CD4-positive, CD25-positive, alpha-beta regulatory T cell (primary cell): ENCODE measurements at regions not wholly inside any gene's neighbourhood (a gene's known extent, or its start where the extent isn't known, plus 50 kb on each side); places are given as distances from the start of the nearest gene placed in this dataset.
A peak's percentile ranks its signal among the peaks of the same experiment; 100 is the strongest.

Experiments used
- ATAC-seq, 2 donors: fragments of 150-1000 bp; cut with Tn5 transposase; one replicate each; pipeline ENCODE4 v1.10.0; 2021; ENCODE audit warnings: low read depth in 2 of 2, moderate number of reproducible peaks in 2 of 2, moderate library complexity in 1 of 2
- DNase-seq, 3 donors: peaks; one replicate each; pipeline versions ENCODE4 v3.0.0 to v3.0.0-alpha.2; 2012 to 2022; ENCODE audit warnings: mixed read lengths in 1 of 3
- H3K27ac ChIP-seq: one replicate; pipeline ENCODE4 v1.7.0; 2013; ENCODE audit warnings: mild to moderate bottlenecking, low read length; ENCODE audit not compliant: insufficient read depth, poor library complexity, severe bottlenecking
- H3K27me3 ChIP-seq: one replicate; pipeline ENCODE4 v1.7.0; 2013; ENCODE audit warnings: low read length; ENCODE audit not compliant: control insufficient read depth, insufficient read depth
- H3K36me3 ChIP-seq: one replicate; pipeline ENCODE4 v1.7.0; 2013; ENCODE audit warnings: mild to moderate bottlenecking, low read length, moderate library complexity; ENCODE audit not compliant: control insufficient read depth, insufficient read depth
- H3K4me1 ChIP-seq: 2 replicates; pipeline ENCODE4 v1.7.0; 2013; ENCODE audit warnings: mild to moderate bottlenecking, low read length; ENCODE audit not compliant: insufficient read depth, control insufficient read depth, poor library complexity, severe bottlenecking
- H3K4me3 ChIP-seq: one replicate; pipeline ENCODE4 v1.7.0; 2013; ENCODE audit warnings: low read depth, mild to moderate bottlenecking, low read length, moderate library complexity
- H3K9me3 ChIP-seq, 2 experiments: 1 replicate in 1 of 2; 2 replicates in 1 of 2; pipeline ENCODE4 v1.7.0; 2013; ENCODE audit warnings: low read length in 2 of 2, mild to moderate bottlenecking in 1 of 2, moderate library complexity in 1 of 2; ENCODE audit not compliant: control insufficient read depth in 2 of 2
- H3K27ac Mint-ChIP-seq, 3 donors: one replicate each; pipeline ENCODE4 v1.8.0; 2020 to 2022; ENCODE audit warnings: mild to moderate bottlenecking in 3 of 3, mixed read lengths in 3 of 3, moderate library complexity in 2 of 3
- H3K27me3 Mint-ChIP-seq: one replicate; pipeline ENCODE4 v1.8.0; 2022; ENCODE audit warnings: mild to moderate bottlenecking, mixed read lengths
- H3K36me3 Mint-ChIP-seq: one replicate; pipeline ENCODE4 v1.8.0; 2020; ENCODE audit warnings: mixed read lengths
- H3K4me1 Mint-ChIP-seq, 4 donors: one replicate each; pipeline ENCODE4 v1.8.0; 2020 to 2022; ENCODE audit warnings: mixed read lengths in 4 of 4, mild to moderate bottlenecking in 1 of 4
- H3K4me3 Mint-ChIP-seq, 4 donors: one replicate each; pipeline ENCODE4 v1.8.0; 2020 to 2022; ENCODE audit warnings: mild to moderate bottlenecking in 4 of 4, mixed read lengths in 4 of 4, moderate library complexity in 3 of 4
- H3K9me3 Mint-ChIP-seq, 7 donors: one replicate each; pipeline ENCODE4 v1.8.0; 2020 to 2022; ENCODE audit warnings: mixed read lengths in 7 of 7, mild to moderate bottlenecking in 3 of 7, moderate library complexity in 2 of 7

DNA sequence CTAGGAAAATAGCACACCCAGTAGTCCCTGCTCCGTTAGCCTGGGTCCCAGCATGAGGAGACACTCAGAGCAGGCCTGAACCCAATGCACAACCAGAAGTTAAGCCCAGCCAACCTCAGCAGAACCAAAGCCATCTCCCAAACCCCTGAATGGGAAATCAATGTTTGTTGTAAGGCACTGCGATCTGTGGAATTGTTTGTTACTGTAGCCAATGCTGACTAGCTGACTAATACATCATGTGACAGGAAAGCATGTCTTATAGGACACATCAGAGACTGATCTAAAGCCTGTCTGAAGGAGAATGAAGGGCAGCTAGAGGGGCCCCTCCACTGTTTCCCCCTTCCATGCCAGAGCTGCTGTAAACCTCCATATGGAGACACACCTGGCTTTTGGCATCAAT is 96.4 kb downstream of the MARCHF4 start:
- no peaks in the 10 kb centered on the region for H3K36me3 Mint-ChIP-seq
- H3K4me1 ChIP-seq: no peaks in the 10 kb centered on the region
- H3K4me3 ChIP-seq: no peak overlapping the region
- peaks cover 10% of the 10 kb centered on the region for H3K27me3 ChIP-seq
- DNase-seq: no peak
- peaks cover 0 to 3% (median 0%) of the 10 kb centered on the region in 7 donors for H3K9me3 Mint-ChIP-seq
- peak overlapping the region in 1 of 3 donors; percentile 17 for H3K27ac Mint-ChIP-seq
- H3K9me3 ChIP-seq: no peaks in the 10 kb centered on the region
- no peaks in the 10 kb centered on the region for H3K4me1 Mint-ChIP-seq
- peaks cover 19% of the 10 kb centered on the region for H3K27me3 Mint-ChIP-seq
- H3K4me3 Mint-ChIP-seq: no peak overlapping the region
- H3K36me3 ChIP-seq: no peaks in the 10 kb centered on the region
- no peak for ATAC-seq
- H3K27ac ChIP-seq: no peak overlapping the region

DNA sequence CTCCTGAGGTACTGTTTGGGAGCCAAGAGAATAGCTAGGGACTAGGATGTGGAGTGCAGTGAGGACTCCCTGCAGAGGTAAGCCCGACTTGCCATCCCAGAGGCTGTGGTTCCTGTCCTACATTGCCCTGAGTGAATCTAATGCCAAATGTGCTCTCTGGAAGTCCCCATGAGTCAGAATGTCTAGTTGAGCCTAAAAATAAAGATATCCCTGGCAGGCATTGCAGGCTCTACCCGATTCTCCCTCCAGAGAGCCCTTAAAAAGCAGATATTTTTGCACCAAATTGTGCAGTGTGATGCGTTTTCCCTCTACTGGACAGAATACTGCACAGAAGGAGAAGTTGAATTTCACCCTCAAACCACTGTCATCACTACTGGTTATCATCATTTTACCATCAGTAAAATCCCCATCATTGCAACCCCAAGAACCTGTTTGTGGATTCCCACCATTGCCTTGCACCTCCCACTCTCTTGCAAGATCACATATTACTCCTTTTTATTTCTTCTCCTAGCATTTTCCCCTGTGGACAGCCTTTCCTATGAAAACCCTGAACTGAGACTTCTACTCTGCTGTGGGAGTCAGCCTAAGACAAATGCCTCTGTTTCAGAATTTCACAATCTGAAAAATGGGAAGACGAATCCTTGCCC is 98.0 kb downstream of the MARCHF4 start:
- no peak overlapping the region for H3K4me3 ChIP-seq
- no peaks in the 10 kb centered on the region for H3K36me3 ChIP-seq

GRCh38 chr2:216261042-216261537 is 111.2 kb downstream of the MARCHF4 start:
- Histone ChIP-seq H3K27me3 (no peaks in the 10 kb centered on the region), H3K27ac (no peak overlapping the region), H3K4me1 (no peaks in the 10 kb centered on the region), H3K36me3 (no peaks in the 10 kb centered on the region), H3K4me3 (no peak overlapping the region), H3K9me3 (no peaks in the 10 kb centered on the region)
- peaks cover 9% of the 10 kb centered on the region for H3K27me3 Mint-ChIP-seq
- ATAC-seq (no peak), DNase-seq (no peak)
- no peaks in the 10 kb centered on the region for H3K9me3 Mint-ChIP-seq
- H3K36me3 Mint-ChIP-seq: no peaks in the 10 kb centered on the region
- H3K27ac Mint-ChIP-seq: no peak overlapping the region
- no peaks in the 10 kb centered on the region for H3K4me1 Mint-ChIP-seq
- H3K4me3 Mint-ChIP-seq: no peak overlapping the region

More for the DNA sequence above, 98.0 kb downstream of the MARCHF4 start:
- Histone ChIP-seq H3K27me3 (peaks cover 12% of the 10 kb centered on the region), H3K4me1 (no peaks in the 10 kb centered on the region), H3K9me3 (no peaks in the 10 kb centered on the region), H3K27ac (no peak overlapping the region)
- peaks cover 21% of the 10 kb centered on the region for H3K27me3 Mint-ChIP-seq
- H3K4me1 Mint-ChIP-seq: no peaks in the 10 kb centered on the region
- DNase-seq (no peak), ATAC-seq (no peak)
- H3K4me3 Mint-ChIP-seq: no peak overlapping the region
- H3K27ac Mint-ChIP-seq: no peak overlapping the region
- peaks cover 0 to 4% (median 0%) of the 10 kb centered on the region in 7 donors for H3K9me3 Mint-ChIP-seq
- H3K36me3 Mint-ChIP-seq: no peaks in the 10 kb centered on the region

GRCh38 chr2:216260629-216261028 is 111.7 kb downstream of the MARCHF4 start:
- Mint-ChIP-seq H3K4me3 (no peak overlapping the region), H3K4me1 (no peaks in the 10 kb centered on the region), H3K27ac (no peak overlapping the region), H3K27me3 (peaks cover 9% of the 10 kb centered on the region), H3K9me3 (no peaks in the 10 kb centered on the region), H3K36me3 (no peaks in the 10 kb centered on the region)
- Histone ChIP-seq H3K9me3 (no peaks in the 10 kb centered on the region), H3K27ac (no peak overlapping the region), H3K4me1 (no peaks in the 10 kb centered on the region), H3K36me3 (no peaks in the 10 kb centered on the region), H3K4me3 (no peak overlapping the region), H3K27me3 (no peaks in the 10 kb centered on the region)
- ATAC-seq (no peak), DNase-seq (no peak)

DNA sequence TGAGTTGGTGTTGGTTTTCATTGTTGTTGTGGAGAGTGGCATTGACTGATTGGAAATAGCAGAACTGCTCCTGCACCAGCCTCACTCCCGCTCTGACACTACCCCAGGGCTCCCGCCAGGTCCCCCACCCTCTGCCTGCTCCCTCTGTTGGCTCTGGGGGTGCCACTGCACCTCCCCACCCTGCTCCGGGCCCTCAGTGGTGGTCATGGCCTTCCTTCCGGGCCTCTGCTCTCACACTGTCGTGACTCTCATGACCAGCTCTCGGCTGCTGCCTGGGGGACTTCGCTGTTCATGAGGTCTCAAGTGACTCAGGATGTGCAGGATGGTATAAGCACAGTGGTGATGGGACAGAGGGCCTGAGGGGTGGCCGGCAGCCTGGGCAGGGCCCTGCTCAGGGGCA is 113.2 kb downstream of the MARCHF4 start:
- no peak overlapping the region for H3K4me3 Mint-ChIP-seq
- no peak for DNase-seq
- no peak for ATAC-seq
- H3K9me3 Mint-ChIP-seq: peaks cover 0 to 2% (median 0%) of the 10 kb centered on the region in 7 donors
- no peaks in the 10 kb centered on the region for H3K4me1 Mint-ChIP-seq
- no peak overlapping the region for H3K27ac ChIP-seq
- no peaks in the 10 kb centered on the region for H3K36me3 Mint-ChIP-seq
- H3K4me1 ChIP-seq: no peaks in the 10 kb centered on the region
- H3K9me3 ChIP-seq: no peaks in the 10 kb centered on the region
- no peaks in the 10 kb centered on the region for H3K27me3 ChIP-seq
- no peaks in the 10 kb centered on the region for H3K36me3 ChIP-seq
- no peak overlapping the region for H3K4me3 ChIP-seq
- H3K27ac Mint-ChIP-seq: no peak overlapping the region
- H3K27me3 Mint-ChIP-seq: peaks cover 9% of the 10 kb centered on the region

GRCh38 chr2:216257089-216257488 is 115.2 kb downstream of the MARCHF4 start:
- no peaks in the 10 kb centered on the region for H3K4me1 Mint-ChIP-seq
- ATAC-seq: no peak
- no peak overlapping the region for H3K27ac ChIP-seq
- H3K4me3 ChIP-seq: no peak overlapping the region
- H3K4me1 ChIP-seq: no peaks in the 10 kb centered on the region
- H3K27ac Mint-ChIP-seq: peak overlapping the region in 1 of 3 donors; percentile 81
- no peak for DNase-seq
- H3K27me3 ChIP-seq: no peaks in the 10 kb centered on the region
- no peaks in the 10 kb centered on the region for H3K9me3 ChIP-seq
- H3K4me3 Mint-ChIP-seq: no peak overlapping the region
- H3K36me3 ChIP-seq: no peaks in the 10 kb centered on the region
- peaks cover 0 to 2% (median 0%) of the 10 kb centered on the region in 7 donors for H3K9me3 Mint-ChIP-seq
- peaks cover 9% of the 10 kb centered on the region for H3K27me3 Mint-ChIP-seq
- H3K36me3 Mint-ChIP-seq: no peaks in the 10 kb centered on the region
